SK-N-SH treated with all-trans-retinoic acid at 6 μM for 48 hours (cell line): ENCODE measurements at regions not wholly inside any gene's neighbourhood (a gene's known extent, or its start where the extent isn't known, plus 50 kb on each side); places are given as distances from the start of the nearest gene placed in this dataset.

Experiments
- ATAC-seq: fragments of 200-7000 bp; cut with Tn5 transposase; 3 replicates; pipeline ENCODE4 v1.9.1; 2020; ENCODE audit warnings: mild to moderate bottlenecking, moderate library complexity
- ARNTL ChIP-seq: fragments of 450-650 bp; formaldehyde crosslinking; IDR thresholded peaks from 2 replicates; pipeline ENCODE4 v1.5.0; 2020; ENCODE audit warnings: low read depth, mild to moderate bottlenecking, moderate library complexity, borderline replicate concordance
- BACH2 ChIP-seq: fragments of 250-450 bp; sonication (Bioruptor Pico); IDR thresholded peaks from 2 replicates; pipeline ENCODE4 v1.9.0; 2021; ENCODE audit warnings: mild to moderate bottlenecking, borderline replicate concordance
- CSDC2 ChIP-seq: fragments of 250-450 bp; sonication (Bioruptor Pico); IDR thresholded peaks from 2 replicates; pipeline ENCODE4 v1.5.0; 2020; ENCODE audit warnings: mild to moderate bottlenecking, moderate library complexity
- ESRRG ChIP-seq: fragments of 250-450 bp; sonication (Bioruptor Pico); IDR thresholded peaks from 2 replicates; pipeline ENCODE4 v1.6.1; 2021; ENCODE audit warnings: mild to moderate bottlenecking
- GLIS3 ChIP-seq: fragments of 250-450 bp; sonication (Bioruptor Pico); IDR thresholded peaks from 2 replicates; pipeline ENCODE4 v1.5.0; 2020; ENCODE audit warnings: mild to moderate bottlenecking, moderate library complexity
- ISL1 ChIP-seq: fragments of 250-450 bp; sonication (Bioruptor Pico); IDR thresholded peaks from 2 replicates; pipeline ENCODE4 v2.1.2; 2022; ENCODE audit warnings: mild to moderate bottlenecking, moderate library complexity
- OSR1 ChIP-seq: fragments of 250-450 bp; sonication (Bioruptor Pico); IDR thresholded peaks from 2 replicates; pipeline ENCODE4 v1.8.0; 2022; ENCODE audit warnings: moderate library complexity, mild to moderate bottlenecking, inconsistent platforms
- PPARA ChIP-seq: fragments of 250-450 bp; sonication (Bioruptor Pico); IDR thresholded peaks from 2 replicates; pipeline ENCODE4 v1.5.0; 2020; ENCODE audit warnings: mild to moderate bottlenecking, borderline replicate concordance
- RARB ChIP-seq: fragments of 250-450 bp; sonication (Bioruptor Pico); IDR thresholded peaks from 2 replicates; pipeline ENCODE4 v1.8.0; 2021; ENCODE audit warnings: mild to moderate bottlenecking, moderate library complexity
- TCF4 ChIP-seq: fragments of 250-450 bp; sonication (Bioruptor Pico); IDR thresholded peaks from 2 replicates; pipeline ENCODE4 v1.8.0; 2021; ENCODE audit warnings: mild to moderate bottlenecking, moderate library complexity, borderline replicate concordance
- TOX ChIP-seq: fragments of 250-450 bp; sonication (Bioruptor Pico); IDR thresholded peaks from 2 replicates; pipeline ENCODE4 v1.8.0; 2021; ENCODE audit warnings: mild to moderate bottlenecking, moderate library complexity, borderline replicate concordance
- ZC3H10 ChIP-seq: fragments of 250-450 bp; sonication (Bioruptor Pico); IDR thresholded peaks from 2 replicates; pipeline ENCODE4 v1.5.1; 2021; ENCODE audit warnings: mild to moderate bottlenecking, moderate library complexity
- ZFP3 ChIP-seq: fragments of 250-450 bp; sonication (Bioruptor Pico); IDR thresholded peaks from 2 replicates; pipeline ENCODE4 v1.5.0; 2020; ENCODE audit warnings: mild to moderate bottlenecking, moderate library complexity
- ZFP30 ChIP-seq: fragments of 450-650 bp; formaldehyde crosslinking; IDR thresholded peaks from 2 replicates; pipeline ENCODE4 v1.5.0; 2022; ENCODE audit warnings: mild to moderate bottlenecking, moderate library complexity
- ZNF70 ChIP-seq: fragments of 450-650 bp; formaldehyde crosslinking; IDR thresholded peaks from 2 replicates; pipeline ENCODE4 v1.5.0; 2020; ENCODE audit warnings: mild to moderate bottlenecking, moderate library complexity
- ZNF8 ChIP-seq: fragments of 450-650 bp; formaldehyde crosslinking; IDR thresholded peaks from 2 replicates; pipeline ENCODE4 v1.5.0; 2020; ENCODE audit warnings: mild to moderate bottlenecking, moderate library complexity
- TF ChIP-seq, protein P1 (sequence below): fragments of 250-450 bp; sonication (Bioruptor Pico); IDR thresholded peaks from 2 replicates; pipeline ENCODE4 v1.5.1; 2021; ENCODE audit warnings: mild to moderate bottlenecking, moderate library complexity
- TF ChIP-seq, protein P2 (sequence below): fragments of 250-450 bp; sonication (Bioruptor Pico); IDR thresholded peaks from 2 replicates; pipeline ENCODE4 v1.8.0; 2020; ENCODE audit warnings: mild to moderate bottlenecking, moderate library complexity, borderline replicate concordance
- TF ChIP-seq, protein P3 (sequence below): fragments of 250-450 bp; sonication (Bioruptor Pico); IDR thresholded peaks from 2 replicates; pipeline ENCODE4 v1.5.0; 2020; ENCODE audit warnings: mild to moderate bottlenecking, moderate library complexity
- TF ChIP-seq, protein P4 (sequence below): fragments of 250-450 bp; sonication (Bioruptor Pico); IDR thresholded peaks from 2 replicates; pipeline ENCODE4 v1.5.1; 2020; ENCODE audit warnings: low read depth, mild to moderate bottlenecking, moderate library complexity
- TF ChIP-seq, protein P5 (sequence below): fragments of 250-450 bp; sonication (Bioruptor Pico); IDR thresholded peaks from 2 replicates; pipeline ENCODE4 v1.8.0; 2021; ENCODE audit warnings: low read depth, mild to moderate bottlenecking, moderate library complexity, borderline replicate concordance

DNA sequence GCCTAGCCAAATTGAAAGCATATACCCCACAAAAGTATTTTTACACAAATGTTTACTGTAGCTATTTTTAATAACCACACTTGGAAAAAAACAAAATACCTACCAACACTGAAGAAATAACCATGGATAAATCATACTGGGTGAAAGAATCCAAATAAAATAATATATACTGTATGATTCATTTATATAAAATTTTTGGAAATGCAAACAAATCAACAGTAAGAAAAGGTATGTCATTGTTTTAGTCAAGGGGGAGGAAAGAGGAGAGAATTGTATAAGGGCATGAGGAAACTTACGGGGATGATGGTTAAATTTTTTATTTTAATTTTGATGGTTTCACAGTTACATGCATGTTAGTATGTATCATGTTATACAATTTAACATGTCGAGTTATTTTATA is 557.8 kb downstream of the TECRL start (continued):
- no peak for TF ChIP-seq TCF4
- TF ChIP-seq, protein P1, sequence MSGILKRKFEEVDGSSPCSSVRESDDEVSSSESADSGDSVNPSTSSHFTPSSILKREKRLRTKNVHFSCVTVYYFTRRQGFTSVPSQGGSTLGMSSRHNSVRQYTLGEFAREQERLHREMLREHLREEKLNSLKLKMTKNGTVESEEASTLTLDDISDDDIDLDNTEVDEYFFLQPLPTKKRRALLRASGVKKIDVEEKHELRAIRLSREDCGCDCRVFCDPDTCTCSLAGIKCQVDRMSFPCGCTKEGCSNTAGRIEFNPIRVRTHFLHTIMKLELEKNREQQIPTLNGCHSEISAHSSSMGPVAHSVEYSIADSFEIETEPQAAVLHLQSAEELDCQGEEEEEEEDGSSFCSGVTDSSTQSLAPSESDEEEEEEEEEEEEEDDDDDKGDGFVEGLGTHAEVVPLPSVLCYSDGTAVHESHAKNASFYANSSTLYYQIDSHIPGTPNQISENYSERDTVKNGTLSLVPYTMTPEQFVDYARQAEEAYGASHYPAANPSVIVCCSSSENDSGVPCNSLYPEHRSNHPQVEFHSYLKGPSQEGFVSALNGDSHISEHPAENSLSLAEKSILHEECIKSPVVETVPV (CRISPR knock-in tag): no peak

DNA sequence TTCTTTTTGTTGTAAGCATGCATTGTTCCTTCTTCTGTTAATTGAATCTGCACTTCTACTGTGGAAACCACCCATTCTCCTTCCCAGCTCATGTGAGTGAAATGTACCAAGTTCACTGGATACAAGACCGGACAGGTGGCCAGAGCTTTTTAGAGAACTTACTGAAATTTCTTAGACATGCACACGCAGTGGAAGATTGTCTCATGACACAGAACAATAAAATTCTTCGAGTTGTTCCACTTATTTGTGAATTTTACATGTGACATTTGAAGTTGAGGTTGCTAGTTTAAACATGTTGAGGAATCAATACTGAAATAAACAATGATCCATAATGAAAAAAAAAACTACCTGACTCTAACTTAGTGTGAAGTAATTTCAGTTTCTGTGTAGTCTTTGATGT is 568.0 kb downstream of the TECRL start:
- ATAC-seq: no peak

DNA sequence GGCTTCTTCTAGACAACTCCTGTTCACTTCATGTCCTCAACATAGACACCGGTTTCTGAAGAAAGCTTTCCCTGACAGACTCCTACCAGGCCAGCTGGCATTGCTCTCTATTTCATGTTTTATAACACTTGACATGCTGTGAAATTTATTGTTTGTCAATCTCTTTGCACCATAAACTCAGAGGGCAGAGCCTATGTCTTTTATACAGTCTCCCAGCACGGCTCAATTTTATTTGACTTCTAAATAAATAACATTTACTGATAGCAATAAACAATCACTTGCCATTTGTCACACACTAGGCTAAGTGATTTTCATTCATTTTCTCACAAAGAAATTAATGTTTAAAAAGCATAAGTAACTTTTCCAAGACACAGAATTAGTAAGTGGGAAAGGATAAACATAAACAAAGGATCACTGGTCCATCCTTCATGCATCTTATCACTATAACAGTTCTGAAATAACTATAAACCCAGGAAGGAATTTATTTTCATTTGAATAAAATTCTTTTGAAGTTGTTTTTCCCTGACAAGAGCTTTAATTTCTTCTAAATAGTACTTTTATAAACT is 577.6 kb downstream of the TECRL start:
- TF ChIP-seq, protein P2, sequence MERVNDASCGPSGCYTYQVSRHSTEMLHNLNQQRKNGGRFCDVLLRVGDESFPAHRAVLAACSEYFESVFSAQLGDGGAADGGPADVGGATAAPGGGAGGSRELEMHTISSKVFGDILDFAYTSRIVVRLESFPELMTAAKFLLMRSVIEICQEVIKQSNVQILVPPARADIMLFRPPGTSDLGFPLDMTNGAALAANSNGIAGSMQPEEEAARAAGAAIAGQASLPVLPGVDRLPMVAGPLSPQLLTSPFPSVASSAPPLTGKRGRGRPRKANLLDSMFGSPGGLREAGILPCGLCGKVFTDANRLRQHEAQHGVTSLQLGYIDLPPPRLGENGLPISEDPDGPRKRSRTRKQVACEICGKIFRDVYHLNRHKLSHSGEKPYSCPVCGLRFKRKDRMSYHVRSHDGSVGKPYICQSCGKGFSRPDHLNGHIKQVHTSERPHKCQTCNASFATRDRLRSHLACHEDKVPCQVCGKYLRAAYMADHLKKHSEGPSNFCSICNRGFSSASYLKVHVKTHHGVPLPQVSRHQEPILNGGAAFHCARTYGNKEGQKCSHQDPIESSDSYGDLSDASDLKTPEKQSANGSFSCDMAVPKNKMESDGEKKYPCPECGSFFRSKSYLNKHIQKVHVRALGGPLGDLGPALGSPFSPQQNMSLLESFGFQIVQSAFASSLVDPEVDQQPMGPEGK: no peak
- TF ChIP-seq ZNF70 (CRISPR knock-in tag) (no peak), ZFP3 (CRISPR knock-in tag) (no peak), OSR1 (no peak), BACH2 (CRISPR knock-in tag) (no peak)
- TF ChIP-seq, all 23 proteins: peak for 0
- ATAC-seq: no peak

More for the DNA sequence above, 568.0 kb downstream of the TECRL start:
- TF ChIP-seq ZC3H10 (no peak), GLIS3 (CRISPR knock-in tag) (no peak), CSDC2 (no peak), TCF4 (no peak), PPARA (no peak), ZFP30 (no peak), TOX (CRISPR knock-in tag) (no peak), ARNTL (CRISPR knock-in tag) (no peak)
- TF ChIP-seq, protein P3, sequence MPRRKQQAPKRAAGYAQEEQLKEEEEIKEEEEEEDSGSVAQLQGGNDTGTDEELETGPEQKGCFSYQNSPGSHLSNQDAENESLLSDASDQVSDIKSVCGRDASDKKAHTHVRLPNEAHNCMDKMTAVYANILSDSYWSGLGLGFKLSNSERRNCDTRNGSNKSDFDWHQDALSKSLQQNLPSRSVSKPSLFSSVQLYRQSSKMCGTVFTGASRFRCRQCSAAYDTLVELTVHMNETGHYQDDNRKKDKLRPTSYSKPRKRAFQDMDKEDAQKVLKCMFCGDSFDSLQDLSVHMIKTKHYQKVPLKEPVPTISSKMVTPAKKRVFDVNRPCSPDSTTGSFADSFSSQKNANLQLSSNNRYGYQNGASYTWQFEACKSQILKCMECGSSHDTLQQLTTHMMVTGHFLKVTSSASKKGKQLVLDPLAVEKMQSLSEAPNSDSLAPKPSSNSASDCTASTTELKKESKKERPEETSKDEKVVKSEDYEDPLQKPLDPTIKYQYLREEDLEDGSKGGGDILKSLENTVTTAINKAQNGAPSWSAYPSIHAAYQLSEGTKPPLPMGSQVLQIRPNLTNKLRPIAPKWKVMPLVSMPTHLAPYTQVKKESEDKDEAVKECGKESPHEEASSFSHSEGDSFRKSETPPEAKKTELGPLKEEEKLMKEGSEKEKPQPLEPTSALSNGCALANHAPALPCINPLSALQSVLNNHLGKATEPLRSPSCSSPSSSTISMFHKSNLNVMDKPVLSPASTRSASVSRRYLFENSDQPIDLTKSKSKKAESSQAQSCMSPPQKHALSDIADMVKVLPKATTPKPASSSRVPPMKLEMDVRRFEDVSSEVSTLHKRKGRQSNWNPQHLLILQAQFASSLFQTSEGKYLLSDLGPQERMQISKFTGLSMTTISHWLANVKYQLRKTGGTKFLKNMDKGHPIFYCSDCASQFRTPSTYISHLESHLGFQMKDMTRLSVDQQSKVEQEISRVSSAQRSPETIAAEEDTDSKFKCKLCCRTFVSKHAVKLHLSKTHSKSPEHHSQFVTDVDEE (CRISPR knock-in tag): no peak
- TF ChIP-seq, protein P4, sequence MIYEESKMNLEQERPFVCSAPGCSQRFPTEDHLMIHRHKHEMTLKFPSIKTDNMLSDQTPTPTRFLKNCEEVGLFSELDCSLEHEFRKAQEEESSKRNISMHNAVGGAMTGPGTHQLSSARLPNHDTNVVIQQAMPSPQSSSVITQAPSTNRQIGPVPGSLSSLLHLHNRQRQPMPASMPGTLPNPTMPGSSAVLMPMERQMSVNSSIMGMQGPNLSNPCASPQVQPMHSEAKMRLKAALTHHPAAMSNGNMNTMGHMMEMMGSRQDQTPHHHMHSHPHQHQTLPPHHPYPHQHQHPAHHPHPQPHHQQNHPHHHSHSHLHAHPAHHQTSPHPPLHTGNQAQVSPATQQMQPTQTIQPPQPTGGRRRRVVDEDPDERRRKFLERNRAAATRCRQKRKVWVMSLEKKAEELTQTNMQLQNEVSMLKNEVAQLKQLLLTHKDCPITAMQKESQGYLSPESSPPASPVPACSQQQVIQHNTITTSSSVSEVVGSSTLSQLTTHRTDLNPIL: no peak

DNA sequence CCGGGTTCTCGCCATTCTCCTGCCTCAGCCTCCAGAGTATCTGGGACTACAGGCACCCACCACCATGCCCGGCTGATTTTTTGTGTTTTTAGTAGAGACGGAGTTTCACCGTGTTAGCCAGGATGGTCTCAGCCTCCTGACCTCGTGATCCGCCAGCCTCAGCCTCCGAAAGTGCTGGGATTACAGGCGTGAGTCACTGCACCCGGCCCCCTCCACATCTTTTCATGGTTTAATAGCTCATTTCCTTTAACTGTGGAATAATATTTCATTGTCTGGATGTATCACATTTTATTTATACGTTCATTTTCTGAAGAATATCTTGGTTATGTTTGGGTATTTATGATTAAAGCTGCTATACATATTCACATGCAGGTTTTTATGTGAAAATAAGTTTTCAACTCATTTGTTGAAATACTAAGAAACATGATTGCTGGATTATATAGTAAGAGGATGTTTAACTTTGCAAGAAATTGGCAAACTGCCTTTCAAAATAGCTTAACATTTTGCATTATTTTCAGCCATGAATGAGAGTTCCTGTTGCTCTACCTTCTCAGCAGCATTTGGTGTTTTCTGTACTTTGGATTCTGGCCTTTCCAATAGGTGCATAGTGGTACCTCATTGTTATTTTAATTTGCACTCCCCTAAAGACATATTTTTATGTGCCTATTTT is 591.9 kb downstream of the TECRL start:
- TF ChIP-seq BACH2 (CRISPR knock-in tag) (no peak), ESRRG (CRISPR knock-in tag) (no peak)
- ATAC-seq: no peak

DNA sequence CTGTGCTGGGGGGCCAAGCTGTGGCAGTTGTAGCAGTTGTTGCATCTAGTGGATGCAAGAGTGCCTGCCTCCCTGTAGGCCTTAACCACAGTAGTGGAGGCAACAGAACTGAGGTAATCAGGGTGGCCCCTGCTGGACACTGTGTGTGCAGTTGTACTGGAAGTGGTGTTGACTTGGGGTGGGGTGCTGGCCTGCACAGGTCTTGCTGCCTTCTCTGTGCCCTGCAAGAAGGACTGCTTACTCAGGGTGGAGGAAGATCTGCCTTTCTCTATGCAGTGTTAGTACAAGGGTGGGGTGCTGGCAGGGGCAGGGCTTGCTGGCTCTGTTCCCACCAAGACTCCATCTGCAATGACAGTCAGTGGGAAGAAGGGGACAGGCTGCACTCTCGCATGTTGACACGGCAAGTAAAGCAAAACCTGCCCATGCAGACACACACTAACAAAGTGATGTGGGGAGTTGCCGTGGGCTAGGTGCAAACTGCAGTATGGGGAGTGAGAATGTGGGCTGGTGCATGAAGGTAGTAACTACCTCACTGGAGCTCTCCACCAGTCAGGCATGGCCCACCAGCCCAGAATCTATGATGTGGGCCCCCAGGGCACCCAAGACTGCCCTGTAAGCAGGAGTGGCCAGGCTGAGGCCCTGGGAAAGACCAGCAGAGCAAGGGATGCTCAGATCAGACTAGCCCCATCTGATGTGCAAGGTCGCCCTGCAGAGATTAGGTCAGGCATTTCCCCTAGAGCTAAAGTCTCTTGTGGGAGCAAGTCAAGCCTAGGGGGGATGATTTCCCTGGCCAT is 594.9 kb downstream of the TECRL start:
- no peak for ATAC-seq
- TF ChIP-seq PPARA (no peak), RARB (no peak), ARNTL (CRISPR knock-in tag) (no peak), ISL1 (no peak), ZNF8 (no peak)
- TF ChIP-seq, protein P1 (CRISPR knock-in tag): no peak
- TF ChIP-seq, protein P5, sequence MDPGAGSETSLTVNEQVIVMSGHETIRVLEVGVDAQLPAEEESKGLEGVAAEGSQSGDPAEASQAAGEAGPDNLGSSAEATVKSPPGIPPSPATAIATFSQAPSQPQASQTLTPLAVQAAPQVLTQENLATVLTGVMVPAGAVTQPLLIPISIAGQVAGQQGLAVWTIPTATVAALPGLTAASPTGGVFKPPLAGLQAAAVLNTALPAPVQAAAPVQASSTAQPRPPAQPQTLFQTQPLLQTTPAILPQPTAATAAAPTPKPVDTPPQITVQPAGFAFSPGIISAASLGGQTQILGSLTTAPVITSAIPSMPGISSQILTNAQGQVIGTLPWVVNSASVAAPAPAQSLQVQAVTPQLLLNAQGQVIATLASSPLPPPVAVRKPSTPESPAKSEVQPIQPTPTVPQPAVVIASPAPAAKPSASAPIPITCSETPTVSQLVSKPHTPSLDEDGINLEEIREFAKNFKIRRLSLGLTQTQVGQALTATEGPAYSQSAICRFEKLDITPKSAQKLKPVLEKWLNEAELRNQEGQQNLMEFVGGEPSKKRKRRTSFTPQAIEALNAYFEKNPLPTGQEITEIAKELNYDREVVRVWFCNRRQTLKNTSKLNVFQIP (CRISPR knock-in tag): no peak
- TF ChIP-seq, protein P2: no peak
